HG02642 (cell line): ENCODE measurements at regions not wholly inside any gene's neighbourhood (a gene's known extent, or its start where the extent isn't known, plus 50 kb on each side); places are given as distances from the start of the nearest gene placed in this dataset.
"Not testable (repeated sequence)": the region's sequence is repeated elsewhere in the genome, so short reads cannot be mapped to it uniquely, and the experiment has no call there.

ENCODE experiments used
- ATAC-seq: cut with Tn5 transposase; IDR thresholded peaks from one replicate; pipeline ENCODE4 v1.9.1; 2021; ENCODE audit warnings: mild to moderate bottlenecking; ENCODE audit not compliant: unreplicated experiment, poor library complexity

GRCh38 chr16:29155131-29155865, 170.4 kb downstream of the LAT start:
- ATAC-seq, result not testable (repeated sequence)

DNA sequence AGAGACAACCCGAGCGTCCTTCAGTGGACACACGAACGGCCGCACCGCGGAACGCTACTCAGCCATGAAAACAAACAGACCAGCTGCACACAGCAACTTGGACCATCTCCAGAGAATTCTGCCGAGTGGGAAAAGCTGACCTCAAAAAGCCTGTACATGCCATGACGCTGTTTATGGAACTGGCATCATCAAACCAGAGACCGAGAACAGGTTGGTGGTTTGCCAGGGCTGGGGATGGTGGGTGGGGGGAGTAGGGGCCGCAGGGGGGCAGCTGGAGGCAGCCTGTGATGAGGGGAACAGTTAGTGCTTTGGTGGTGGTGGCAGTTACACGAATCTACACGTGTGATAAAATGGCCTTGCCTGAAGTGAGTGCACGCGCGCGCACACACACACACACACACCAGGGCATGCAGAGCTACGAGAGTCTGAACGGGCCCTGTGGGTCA, 169.8 kb downstream of the LAT start:
- no peak for ATAC-seq

DNA sequence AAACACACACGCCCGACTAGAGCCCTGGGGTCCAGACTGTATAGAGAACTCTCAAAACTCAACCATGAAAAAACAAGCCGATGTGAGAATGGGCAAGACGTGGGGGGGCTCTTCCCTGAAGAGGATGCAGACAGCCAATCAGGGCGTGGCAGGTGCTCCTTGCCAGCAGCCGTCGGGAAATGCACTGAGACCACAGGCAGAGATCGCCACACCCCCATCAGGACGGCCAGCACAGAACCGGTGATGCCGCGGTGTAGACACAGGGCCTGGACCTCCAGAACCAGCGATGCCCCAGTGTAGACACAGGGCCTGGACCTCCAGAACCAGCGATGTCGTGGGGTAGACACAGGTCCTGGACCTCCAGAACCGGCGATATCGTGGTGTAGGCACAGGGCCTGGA, 169.2 kb downstream of the LAT start:
- no peak for ATAC-seq

DNA sequence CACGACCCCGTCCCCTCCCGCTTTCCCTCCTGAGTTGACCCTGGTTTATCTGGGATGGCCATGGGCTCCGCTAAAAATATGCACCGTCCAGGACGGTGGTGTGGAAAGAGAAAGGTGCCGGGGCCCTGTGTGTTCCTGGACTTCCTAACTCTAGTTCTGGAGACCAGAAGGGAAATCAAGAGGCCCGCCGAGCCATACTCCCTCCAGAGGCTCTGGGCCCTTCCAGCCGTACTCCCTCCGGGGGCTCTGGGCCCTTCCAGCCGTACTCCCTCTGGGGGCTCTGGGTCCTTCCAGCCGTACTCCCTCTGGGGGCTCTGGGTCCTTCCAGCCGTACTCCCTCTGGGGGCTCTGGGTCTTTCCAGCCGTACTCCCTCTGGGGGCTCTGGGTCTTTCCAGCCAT, 168.5 kb downstream of the LAT start:
- not testable (repeated sequence) for ATAC-seq

DNA sequence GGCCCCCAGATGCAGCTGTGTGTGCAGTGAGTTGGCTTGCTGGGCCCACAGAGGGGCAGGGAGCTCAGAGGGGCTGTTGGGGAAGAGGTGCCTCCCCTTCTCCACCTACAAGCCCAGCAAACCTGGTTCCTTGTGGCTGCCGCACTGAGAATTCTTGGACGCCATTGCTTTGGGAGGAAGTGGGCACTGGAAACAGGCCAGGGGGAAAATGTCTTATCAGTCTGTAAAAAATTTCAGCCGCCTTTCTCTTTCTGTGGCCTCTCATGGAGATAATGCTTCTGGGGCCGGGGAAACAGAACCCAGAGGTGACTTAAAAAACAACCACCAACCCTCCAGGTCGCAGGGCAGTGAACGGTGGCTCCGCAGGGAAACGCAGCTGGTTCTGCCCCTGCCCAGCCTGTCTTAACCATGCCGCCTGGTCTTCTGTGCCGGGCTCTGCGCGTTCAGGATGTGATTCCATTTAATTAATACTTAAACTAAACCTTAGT, 167.7 kb downstream of the LAT start:
- not testable (repeated sequence) for ATAC-seq

DNA sequence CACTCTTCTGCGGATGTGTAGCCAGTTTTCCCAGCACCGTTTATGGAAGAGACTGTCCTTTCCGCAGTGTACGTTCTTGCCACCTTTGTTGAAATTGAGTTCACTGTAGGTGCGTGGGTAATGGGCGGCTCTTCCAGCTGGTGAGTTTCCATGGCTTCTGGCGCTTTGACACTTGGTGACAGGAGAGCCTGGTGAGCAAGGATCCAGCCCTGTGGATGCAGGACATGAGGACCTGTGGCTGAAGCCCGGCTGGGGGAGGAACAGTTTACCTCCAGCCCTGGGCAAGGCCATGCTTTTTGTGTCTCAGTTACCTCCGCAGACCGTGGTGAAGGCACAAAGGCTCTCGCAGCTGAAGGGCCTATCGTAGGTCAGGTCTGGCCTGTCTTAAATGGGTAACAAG, 166.5 kb downstream of the LAT start:
- ATAC-seq, result no peak

- not testable (repeated sequence) for ATAC-seq
Observed at GRCh38 chr16:29149912-29150311, 165.1 kb downstream of the LAT start.

DNA sequence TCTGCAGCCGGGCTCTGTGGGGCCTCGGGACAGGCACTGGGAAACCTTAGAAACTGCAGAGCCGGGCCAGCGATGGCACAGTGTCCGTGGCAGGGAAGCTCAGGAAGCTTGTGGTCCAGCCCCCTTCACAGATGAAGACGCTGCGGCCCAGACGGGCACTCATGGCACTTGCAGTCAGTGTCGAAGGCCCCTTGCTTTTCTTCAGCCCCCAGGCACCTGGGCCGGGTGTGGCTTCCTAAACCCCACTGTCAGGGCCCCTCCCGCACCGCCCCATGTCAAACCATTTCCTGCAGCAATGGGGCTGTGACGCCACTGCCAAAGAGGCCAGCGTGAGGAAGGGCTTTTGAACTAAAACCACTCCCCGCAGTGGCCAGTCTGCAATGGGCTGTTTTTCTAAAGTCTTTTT, 164.0 kb downstream of the LAT start:
- no peak for ATAC-seq

- ATAC-seq, result no peak
Observed at GRCh38 chr16:29148131-29148691, 163.4 kb downstream of the LAT start.

DNA sequence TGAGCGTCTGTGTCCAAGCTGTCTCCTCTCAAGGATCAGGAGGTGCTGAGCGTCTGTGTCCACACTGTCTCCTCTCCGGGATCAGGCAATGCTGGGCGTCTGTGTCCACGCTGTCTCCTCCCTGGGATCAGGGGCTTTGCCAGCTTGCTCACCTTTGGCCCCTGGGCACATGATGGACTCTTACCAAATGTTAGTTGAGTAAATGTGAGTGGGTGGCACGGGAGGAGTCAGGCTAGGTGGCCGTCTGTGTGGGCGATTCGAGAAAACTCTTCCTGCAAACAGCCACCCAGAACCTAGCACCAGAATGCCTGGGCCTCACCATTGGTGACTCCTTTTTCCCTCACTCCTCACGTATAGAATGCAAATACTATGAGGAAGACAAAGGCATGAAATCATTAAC, 162.9 kb downstream of the LAT start:
- ATAC-seq, result not testable (repeated sequence)

DNA sequence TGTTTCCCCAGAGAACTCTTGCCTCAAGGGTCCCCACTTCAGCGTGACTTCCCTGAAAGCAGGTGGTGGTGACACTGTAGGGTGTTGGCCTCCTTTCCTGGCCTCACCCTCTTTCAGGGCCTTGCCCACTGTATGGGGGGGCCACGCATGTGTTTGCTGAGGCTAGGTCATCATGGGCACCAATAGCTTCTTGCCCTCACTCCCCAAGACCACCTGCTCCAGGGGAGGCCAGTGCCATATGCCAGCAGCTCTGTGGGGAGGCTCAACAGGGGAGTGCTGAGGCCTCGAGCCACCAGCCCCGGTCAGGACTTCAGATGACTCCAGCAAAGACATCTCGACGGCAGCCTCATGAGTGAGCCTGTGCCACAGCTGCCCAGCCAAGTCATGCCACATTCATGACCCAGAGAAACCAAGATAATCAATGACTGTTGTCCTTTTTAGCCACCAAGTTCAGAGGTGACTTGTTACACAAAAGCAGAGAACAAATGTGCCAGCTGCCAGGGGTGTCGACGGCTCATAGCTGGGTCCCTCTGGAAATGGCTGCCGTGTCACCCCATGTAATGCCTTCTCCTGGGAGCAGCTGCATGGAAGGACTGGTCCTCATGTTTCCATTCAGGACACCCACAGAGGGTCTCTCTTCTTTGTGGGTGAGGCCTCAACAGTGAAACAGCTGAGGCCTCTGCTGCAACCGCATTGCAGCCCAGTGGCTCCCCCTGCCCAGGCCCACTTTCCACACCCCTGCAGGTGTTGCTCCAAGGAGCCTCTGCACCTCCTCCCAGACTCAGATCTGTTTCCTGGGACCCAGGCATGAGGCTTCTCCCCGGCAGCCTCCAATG, 162.2 kb downstream of the LAT start:
- not testable (repeated sequence) for ATAC-seq

- ATAC-seq, result no peak
Observed at GRCh38 chr16:29146266-29146665, 161.4 kb downstream of the LAT start.

DNA sequence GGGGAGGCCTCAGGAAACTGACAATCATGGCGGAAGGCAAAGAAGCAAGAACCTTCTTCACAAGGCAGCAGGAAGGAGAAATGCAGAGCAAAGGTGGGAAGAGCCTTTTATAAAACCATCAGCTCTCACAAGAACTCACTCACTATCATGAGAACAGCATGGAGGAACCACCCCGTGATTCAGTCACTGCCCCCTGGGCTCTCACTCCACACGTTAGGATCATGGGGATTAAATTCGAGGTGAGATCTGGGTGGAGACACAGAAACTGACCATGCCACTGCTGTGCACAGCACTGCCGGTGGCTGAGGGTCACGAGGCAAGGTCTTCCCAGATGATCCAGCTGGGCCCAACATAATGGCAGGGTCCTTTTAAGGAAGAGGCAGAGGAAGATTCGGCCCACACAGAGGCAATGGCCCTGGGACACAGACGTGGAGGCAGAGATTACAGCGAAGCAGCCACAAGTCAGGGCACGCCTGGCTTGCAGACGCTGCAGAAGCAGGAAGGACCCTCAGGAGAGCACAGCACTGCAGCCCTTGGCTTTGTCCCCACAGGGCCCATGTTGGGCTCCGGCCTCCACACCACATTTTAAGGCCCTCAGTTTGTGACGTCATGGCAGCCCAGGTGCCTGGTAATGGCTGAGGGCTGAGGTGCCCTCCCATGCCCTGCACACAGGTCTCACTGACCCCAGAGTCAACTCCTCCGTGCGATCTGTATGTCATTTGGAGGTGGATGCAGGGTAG, 160.8 kb downstream of the LAT start:
- ATAC-seq, result not testable (repeated sequence)

DNA sequence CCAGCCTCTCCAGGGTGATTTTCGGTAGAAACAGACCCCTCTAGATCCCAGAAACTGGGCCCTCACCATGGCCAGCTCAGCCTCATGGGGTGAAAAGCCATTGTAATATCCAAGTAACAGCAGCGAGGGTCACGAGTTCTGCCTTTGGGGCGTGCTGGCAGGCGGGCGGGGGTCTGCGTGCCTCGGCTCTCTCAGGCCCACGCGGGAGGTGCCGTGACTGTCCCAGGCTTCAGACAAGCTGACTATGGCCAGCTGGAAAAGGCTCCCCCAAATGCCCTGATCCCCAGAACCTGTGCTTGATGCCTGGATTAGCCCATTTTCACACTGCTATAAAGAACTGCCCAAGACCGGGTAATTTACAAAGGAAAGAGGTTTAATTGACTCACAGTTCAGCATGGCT, 160.2 kb downstream of the LAT start:
- not testable (repeated sequence) for ATAC-seq

DNA sequence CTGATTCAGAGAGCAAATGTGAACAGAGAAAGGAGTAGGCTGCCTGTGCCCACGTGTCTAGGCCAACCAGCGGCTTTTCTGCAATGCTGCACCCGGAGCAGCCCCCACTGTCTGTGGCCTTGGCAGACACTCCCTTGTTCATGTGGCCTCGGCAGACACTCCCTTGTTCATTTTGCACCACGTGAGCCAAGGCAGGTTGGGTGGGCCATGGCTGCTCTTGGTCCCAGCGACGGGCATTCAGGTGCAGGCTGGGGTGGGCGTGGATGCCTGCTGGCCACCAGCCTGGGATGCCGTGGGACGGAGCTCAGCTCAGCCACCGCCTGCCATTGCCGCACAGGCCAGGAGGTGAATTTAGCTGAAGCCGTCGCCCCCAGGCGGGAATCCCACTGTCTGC, 159.8 kb downstream of the LAT start:
- ATAC-seq, result not testable (repeated sequence)

- ATAC-seq, result not testable (repeated sequence)
Observed at GRCh38 chr16:29143739-29144668, 159.2 kb downstream of the LAT start.

GRCh38 chr16:29142506-29142905, 157.7 kb downstream of the LAT start:
- ATAC-seq, result not testable (repeated sequence)

DNA sequence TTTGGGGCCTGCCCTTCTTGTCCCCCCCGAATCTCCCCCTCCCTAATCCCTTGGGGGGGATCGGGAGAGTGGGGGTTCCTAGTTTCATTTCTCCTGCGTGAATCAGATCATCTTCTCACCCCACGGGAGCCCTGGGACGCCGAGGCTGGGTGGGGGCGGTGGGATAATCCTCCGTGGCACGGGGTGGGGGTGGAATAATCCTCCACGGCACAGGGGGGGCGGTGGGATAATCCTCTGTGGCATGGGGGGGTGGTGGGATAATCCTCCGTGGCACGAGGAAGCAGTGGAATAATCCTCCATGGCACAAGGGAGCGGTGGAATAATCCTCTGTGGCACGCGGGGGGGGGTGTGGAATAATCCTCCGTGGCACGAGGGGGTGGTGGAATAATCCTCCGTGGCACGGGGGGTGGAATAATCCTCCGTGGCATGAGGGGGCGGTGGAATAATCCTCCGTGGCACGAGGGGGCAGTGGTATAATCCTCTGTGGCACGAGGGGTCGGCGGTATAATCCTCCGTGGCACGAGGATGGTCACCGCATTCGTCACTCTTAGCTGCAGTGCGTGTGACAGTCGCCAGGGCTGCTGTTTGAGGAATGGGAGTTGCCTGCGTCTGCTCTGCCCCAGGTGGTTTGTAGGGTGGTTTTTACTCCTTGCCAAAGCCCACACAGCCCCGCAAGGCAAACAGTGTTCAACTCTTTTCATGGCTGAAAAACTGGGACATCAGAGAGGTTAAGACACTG, 156.9 kb downstream of the LAT start:
- no peak for ATAC-seq

DNA sequence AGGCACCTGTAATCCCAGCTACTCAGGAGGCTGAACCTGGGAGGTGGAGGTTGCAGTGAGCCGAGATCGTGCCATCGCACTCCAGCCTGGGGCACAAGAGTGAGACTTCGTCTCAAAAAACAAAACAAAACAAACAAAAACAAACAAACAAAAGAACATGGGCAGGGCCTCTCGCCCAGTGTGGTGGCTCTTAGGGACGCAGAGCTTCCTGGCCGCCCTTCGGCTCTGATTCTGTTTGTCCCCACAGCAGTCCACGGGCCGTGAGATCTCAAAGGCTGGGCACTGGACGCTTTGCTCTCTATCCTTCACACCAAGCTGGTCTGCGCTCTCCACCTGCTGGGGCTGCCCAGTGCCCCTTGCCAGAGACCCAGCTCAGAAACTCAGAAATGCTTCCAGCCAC, 156.3 kb downstream of the LAT start:
- not testable (repeated sequence) for ATAC-seq
